HG02938 (cell line): ENCODE measurements at regions not wholly inside any gene's neighbourhood (a gene's known extent, or its start where the extent isn't known, plus 50 kb on each side); places are given as distances from the start of the nearest gene placed in this dataset.
"Not testable (repeated sequence)": the region's sequence is repeated elsewhere in the genome, so short reads cannot be mapped to it uniquely, and the experiment has no call there.

Experiments used
- ATAC-seq: cut with Tn5 transposase; IDR thresholded peaks from one replicate; pipeline ENCODE4 v1.9.1; 2021; ENCODE audit warnings: mild to moderate bottlenecking, moderate library complexity; ENCODE audit not compliant: unreplicated experiment

DNA sequence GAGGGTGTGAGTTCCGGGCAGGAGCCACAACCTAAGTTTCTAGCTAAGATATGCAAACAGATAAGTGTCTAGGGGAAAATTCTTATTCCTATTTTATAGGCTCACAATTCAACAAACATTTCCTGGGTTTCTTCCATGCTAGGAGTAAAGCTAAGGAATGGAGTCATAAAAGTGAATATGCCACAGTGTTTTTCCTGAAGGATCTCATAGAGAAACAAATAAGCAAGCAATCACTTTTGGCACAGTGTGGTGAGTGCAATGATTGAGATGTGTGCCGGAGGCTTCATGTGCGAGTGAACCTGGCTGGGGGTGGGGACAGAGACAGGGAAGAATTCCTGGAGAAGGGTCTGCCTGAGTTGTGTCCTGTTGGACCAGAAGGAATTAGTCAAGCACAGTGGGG is 147.4 kb downstream of the TENT5C start:
- ATAC-seq = no peak

DNA sequence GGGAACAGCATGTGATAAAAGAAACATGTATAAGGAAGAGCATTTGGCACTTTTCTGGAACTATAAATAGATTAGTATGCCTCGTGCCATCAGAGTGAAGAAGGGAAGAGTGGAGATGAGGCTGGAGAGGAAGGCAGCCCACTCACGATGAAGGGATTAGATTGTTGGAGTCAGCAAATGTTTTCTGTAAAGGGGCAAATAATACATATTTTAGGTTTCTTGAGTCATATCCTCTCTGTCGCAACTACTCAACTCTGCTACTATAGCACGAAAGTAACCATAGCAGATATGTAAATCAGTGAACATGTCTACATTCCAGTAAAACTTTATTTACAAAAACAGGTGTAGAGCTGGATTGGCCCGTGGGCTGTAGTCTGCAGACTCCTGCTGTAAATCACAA is 147.8 kb downstream of the TENT5C start:
- ATAC-seq = no peak

DNA sequence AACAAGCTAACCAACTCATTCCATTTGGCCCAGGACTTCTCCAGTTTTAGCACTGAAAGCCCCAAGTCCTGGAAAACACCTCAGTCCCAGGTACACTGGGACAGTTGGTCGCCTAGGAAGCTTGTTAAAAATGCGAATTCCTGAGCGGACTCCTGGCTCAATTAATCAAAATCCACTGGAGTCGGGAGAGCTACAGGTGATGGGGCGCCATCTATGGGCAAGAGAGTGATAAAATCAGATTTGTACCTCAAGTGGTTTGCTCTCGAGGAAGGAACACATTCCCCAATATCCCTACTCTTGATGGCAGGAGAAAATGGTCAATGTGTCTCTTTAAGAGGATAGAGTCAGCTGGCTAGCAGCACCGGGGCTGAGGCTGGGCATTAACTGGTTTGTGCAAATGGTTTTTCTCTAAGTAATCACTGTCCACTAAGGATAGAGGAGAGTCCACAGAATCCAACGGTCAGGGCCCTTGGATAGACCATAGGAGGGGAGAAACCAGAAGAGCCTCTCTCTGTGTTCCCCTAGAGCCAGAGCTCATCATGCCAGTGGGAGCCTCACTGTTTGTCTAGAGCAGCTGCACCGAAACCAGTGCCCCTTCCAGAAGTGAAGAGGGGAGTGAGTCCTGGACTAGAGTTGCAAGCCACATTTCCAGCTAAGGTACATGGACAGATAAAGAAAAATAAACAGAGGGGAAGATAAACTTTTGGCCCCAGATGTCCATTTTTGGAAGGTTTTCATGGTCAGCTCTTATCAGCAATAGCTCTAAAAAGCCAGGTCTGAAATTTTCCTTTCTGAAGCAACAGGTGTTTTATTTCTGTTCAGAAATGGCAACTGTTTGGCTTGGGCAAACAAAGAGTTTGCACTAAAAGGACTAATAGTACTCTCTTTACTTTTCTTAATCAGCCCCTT is 148.5 kb downstream of the TENT5C start:
- no peak for ATAC-seq

DNA sequence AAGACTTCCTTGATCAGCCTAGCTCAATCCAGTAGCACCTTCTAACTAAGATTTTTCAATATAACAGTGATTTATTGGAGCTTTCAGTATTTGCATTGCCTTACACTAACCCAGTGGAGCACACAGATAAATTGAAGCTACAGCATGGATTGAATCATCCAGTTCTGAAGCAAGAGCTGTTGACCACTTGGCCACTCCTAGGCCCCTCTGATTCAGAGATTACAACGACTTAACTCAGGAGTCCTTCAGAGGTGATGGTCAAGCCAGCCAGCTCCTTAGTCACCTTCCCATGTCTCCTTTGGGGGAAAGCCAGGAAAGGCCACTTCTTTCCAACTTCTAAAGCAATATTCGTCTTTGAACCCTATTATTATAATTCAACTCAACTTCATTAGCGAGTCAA is 151.8 kb downstream of the TENT5C start:
- no peak for ATAC-seq

DNA sequence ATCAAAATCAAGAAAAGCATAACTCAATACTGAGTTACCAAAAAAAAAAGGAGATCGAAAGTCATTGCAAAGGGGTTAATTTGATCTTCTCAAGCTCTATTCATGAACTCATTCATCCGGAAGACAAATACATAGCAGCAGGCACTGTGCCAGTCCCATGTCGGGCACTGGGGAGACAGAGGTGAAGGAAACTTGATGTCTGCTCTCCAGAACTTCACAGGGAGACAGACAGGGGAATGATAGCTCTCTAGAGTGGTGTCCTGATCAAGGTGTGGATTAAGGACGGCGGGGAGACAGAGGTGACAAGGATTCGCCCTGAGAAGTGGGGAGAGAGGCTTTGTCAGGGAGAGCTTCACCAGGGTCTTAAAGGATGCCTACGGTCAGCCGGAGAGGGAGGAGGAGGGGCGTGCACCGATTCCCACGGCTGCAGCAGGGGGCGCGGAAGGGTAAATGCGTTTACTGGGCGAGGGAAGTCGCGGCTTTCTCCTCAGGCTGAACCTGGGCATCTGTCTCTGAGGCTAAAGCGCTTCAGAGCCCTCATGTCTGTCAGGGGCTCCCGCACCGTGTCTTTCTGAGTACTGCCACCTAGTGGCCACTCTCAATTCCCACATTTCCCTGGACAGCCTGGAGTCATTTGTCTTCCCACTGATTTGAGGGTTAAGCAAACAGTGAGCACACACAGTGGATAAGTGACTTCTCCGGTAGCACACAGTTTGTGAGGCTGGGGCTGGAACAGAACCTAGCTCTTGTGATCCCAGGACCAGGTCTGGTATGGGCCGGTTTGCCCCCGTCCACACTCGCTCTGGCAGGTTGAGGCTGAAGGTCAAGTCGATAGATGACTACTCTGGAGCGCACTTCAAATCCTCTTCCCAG is 152.8 kb downstream of the TENT5C start:
- peak; percentile 77 for ATAC-seq

DNA sequence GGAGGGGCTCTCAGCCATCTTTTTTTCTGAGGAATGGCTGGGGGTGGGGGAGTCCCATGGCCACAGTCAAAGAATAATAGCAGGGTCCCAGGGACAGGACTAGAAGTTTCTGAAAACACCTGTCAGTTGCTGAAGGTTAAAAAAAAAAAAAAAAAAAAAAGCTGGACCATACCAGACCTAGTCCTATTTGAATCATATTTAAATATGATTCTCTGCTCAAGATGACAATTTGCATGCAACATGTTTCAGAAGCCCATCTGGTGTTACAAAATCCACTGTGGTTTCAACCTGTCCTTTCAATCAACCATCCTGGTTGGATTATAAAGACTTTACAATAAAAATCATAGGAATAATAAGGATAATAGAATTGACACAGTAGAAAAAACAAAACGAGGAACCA is 153.7 kb downstream of the TENT5C start:
- no peak for ATAC-seq

DNA sequence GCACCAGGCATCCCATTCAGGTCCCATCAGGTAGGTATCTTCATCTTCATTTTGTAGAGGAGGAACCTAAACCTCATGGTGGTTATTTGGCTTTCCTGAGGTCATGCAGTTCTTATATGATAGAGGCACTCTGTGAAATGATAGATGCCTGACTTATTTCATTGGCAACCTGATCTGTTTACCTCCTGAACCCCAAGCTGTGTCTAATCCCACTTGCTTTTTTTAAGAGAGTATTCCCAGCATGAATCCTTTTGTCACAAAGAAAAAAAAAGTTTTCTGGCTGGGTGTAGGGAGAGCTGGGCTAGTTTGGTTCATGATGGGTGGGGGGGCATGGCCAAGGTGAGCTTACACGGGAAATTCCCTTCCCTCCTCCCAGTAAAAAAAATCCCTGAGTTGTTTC is 154.2 kb downstream of the TENT5C start:
- ATAC-seq = no peak

DNA sequence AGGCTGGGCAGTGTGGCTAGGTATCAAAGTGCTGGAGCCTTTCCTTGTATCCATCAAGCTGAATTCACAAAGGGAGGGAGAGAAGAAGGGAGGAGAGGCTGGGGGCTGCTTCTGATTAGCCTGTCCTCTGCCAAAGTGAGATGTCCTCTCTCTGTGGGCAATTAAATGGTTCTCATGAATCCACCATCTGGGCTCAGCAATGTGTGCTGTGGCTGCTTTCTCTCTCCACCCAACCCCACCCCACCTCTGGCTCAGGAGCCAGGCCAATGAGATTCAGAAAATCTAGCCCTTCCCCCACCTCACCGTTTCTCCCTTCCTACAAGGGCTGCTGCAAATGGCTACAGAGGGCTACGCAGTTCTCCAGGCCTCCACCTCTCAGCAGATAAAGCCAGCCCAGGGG is 154.6 kb downstream of the TENT5C start:
- no peak for ATAC-seq

DNA sequence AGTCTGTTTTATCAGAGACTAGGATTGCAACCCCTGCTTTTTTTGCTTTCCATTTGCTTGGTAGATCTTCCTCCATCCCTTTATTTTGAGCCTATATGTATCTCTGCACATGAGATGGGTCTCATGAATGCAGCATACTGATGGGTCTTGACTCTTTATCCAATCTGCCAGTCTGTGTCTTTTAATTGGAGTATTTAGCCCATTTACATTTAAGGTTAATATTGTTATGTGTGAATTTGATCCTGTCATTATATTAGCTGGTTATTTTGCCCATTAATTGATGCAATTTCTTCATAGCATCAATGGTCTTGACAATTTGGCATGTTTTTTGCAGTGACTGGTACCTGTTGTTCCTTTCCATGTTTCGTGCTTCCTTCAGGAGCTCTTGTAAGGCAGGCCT is 161.7 kb downstream of the GDAP2 start:
- not testable (repeated sequence) for ATAC-seq

DNA sequence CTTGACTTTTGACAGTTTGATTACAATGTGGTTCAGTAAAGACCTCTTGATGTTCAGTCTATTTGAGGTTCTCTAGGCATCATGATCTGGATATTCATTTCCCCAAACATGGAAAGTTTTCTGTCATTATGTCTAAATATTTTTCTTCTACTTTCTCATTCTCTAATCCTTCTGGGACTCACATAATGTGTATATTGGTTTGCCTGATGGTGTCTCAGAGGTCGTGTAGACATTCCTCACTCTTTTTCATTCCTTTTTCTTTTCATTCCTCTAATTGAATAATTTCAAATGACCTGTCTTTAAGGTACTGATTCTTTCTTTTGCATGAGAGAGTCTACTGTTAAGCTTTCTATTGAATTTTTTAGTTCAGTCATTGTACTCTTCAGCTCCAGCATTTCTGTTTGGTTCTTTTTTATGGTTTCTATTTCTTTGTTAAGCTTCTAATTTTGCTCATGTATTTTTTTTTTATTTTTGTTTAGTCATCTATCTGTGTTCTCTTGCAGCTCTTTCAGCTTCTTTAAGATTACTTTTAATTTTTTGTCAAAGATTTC is 158.4 kb downstream of the GDAP2 start:
- ATAC-seq = no peak

DNA sequence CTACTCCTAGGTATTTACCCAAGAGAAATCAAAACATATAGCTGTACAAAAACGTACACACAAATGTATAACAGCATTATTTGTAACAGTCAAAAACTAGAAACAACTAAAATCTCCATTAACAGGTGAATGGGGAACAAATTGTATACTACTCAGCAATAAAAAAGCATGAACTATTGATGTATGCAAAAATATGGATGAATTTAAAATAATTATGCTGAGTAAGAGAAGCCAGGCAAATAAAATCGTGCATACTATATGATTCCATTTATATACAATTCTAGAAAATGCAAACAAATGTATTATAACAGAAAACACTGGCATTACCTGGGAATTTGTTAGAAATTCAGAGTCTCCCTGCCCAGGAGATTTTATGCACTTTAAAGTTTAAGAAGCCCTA is 150.1 kb downstream of the GDAP2 start:
- no peak for ATAC-seq

DNA sequence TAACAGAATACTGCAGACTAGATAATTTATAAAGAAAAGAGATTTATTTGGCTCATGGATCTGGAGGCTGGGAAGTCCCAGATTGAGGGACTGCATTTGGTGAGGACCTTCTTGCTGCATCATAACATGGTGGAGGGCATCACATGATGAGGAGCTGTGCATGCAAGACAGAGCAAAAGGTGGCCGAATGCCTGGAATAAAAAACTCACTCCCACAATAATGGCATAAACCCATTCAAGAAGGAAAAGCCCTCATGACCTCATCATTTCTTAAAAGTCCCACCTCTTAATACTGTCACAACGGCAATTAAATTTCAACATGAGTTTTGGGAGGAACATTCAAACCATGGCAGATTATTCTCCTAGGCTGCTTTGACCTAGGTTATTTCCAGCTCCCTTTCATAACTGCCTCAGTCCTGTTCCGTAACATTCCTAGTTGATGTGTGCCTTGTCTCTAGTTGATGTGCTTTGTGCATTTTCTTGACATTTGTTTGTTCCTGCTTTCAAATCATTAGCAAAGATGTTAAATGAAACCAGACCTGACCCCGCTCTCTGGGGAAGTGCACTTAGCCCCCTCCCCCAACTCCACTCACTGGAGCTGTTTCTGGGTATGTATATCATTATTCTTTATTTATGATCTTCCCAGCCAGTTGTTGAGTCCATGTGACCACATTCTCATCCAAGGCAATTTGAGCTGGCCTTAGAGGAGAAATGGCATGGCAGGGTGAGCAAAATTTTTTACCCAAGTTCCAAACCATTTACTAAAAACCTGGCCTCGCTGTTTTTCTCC is 148.5 kb downstream of the GDAP2 start:
- no peak for ATAC-seq

DNA sequence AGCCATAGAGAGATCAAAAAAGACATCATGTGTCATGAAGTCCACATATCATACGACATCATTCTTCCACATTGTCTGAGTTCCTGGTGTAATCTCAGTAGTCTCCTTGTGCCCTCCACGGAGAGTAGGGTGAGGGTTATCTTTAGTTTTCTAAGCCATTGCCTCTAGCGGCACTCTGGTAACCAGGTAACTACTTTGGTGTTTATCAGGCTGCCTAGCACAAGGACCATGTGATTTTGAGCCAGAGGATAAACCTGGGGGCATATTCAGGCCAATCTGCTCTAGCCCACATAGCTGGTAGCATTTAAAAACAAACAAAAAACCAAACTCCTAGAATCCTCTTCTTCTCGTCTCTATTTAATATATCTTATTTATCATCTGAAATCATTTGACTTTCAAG is 147.4 kb downstream of the GDAP2 start:
- ATAC-seq = no peak

DNA sequence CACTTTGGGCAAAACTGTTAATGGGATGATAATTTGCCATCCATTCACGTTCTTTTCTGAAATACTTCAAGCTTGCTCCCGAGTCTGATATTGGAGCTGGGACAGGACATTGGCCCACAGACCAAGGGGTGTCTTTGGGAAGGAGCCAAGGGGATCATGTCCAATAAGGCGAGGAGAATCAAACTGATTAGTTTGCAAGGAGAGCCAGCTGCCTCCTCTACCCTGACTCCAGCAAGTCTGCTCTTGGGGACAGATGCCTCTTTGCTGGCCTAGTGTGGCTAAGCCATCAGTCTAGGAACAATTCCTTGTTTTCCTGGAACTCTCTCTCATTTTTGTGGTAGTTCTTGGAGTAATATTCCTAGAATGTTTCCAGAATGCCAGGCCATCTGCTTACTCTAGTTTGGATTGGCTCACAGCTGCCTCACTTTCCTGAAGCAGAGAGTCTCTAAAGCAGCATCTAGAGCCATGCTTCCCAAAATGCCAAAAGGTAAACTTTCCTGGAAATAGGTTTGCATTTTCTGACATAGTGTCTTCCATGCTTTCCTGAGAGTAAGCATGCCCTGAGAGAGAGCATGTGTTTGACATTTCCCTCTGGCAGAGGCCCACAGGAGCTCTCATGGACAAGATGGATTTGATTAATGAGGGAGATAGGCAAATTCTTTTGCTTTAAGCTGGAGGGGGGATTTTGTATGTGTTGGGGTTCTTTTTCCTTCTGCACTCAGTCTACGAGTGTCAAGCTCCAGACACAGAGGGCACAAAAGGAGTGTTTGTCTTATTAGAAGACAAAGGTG is 145.6 kb downstream of the GDAP2 start:
- no peak for ATAC-seq

DNA sequence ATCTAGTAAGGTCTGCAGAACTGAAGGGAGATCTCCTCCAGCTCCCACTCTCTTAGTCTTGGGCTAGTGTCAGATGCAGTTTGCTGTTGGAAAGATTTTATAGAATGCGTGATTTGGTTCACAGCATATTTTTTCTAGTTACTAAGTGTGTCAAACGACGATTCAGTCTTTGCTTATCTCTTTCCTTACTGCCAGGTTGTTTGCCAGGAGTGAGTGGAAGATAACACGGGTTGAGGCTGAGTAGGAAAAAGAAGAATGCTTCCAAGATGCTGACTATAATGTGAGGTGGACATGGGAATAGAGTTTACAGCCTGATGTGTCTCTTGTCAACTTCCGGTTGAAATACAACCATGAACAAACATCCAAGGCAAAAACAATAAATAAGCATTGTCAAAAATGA is 141.4 kb downstream of the GDAP2 start:
- ATAC-seq = no peak

DNA sequence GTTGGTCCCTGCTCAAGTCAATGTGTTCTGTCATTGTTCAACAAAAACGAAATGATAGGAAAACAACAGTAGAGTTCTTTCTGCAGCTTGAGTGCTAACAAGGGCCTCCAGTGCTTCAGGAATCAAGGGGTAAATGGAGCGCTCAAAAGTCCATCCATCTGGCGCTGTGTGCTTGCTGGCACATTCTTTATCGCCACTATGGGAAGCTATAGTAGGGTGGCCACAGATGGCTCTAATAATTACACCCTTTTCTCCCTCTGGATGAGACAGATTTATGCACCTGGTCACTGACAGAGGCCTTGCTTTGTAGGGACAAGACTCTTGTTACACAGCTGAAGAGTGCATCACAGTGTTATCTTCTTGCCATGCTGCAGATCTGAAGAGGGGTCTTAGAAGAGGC is 136.0 kb downstream of the GDAP2 start:
- no peak for ATAC-seq

DNA sequence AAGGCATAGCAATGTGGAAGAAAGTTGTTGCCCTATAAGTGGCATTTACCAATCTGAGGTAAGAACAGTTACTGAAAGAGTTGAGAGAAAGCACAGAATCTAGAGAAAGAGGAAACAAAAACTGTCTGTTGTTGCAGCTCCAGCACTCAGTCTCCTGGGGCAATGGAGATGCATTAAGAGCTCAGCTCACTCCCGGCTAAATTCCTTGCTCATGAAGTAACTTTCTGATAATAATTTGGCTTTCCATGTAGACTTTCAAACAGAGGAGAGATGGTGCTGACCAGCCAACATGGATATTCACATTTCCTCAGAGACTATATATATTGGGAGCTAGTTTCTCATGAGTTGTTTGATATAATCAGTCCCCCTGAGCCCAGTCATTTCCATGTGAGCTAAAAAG is 135.3 kb downstream of the GDAP2 start:
- ATAC-seq = no peak

DNA sequence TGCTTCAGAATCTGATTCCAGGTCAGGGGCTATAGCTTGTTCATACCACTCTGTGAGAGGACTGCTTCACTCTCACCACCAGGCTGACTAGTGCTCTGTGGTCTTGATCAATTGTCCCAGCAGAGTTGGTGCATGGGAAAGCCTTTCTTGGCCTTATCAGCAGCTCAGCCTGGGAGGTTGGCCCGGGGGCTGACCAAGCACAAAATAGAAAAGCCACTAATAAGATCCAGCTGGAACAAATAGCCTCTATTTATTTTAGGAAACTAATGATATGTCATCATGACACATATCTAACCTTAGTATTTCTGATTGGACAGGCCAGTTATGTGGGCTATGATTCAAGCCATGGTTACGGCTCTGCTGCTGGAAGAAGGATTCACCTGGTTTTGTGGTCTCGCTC is 134.2 kb downstream of the GDAP2 start:
- ATAC-seq = no peak

DNA sequence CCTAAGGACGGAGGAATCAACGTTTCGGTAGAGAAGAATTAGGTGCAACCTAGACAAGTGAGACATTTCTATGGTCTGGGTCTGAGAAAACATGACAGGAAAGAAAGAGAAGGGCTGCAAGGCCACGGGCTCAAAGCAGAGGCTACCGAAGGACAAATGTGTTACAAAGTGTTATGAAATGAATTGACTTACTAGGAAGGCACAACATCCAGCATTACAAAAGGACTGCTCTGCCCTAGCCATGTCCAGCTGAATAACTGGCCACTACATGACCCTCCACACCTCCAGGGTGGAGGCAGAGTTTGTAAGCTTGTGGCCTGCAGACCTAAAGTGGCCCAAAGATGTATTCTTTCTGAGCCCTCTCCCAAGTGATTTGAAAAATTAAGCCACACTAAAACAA is 133.6 kb downstream of the GDAP2 start:
- ATAC-seq = no peak

DNA sequence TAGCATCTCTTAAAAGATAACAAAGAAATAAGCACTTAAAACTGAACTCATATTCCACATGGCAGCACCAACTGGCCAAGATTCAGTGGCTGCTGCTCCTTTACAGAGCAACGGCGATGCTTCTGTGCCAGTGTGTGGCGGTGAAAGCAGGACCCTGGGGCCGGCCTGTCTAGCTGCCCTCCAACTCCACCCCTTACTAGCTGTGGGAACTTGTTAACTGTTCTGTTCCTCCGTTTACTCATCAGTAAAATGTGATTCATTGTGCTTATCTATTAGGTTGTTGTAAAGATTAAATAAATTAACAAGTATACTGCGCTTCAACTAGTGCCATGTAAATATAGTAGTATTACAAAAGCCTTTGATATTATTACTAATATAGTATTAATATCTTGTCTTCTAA is 133.2 kb downstream of the GDAP2 start:
- no peak for ATAC-seq
